ENCODE measurements at regions not wholly inside any gene's neighbourhood (a gene's known extent, or its start where the extent isn't known, plus 50 kb on each side); places are given as distances from the start of the nearest gene placed in this dataset.

DNA sequence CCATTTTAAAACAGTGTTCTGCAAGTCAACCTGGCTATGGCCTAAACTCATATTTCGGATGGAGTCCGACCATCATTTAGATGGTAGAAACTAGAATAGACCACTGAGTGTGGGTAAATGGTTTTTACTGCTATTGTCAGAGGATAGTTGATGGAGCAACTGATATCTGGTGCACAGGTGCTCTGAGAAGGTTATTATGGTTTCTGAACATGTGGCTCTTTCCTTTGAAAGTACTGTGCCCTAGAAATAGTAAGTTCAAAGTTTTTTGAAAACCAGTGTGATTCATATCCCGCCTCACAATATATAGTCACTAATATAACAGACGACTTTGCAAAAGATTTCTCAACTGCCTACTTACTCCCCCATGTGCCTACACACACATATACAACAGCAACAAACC, 64.4 kb upstream of the BTG1 start:
- Histone ChIP-seq H3K36me3 (no peaks in the 10 kb centered on the region), H3K27ac (no peak overlapping the region), H3K4me1 (replicated peaks) (no peaks in the 10 kb centered on the region), H3K9me3 (no peaks in the 10 kb centered on the region), H3K4me3 (no peak overlapping the region), H3K27me3 (replicated peaks; ENCODE audit: insufficient read depth) (no peaks in the 10 kb centered on the region)
- TF ChIP-seq POLR2AphosphoS5 (IDR thresholded peaks at IDR 0.05) (no peak), POLR2A (IDR thresholded peaks at IDR 0.05) (no peak)
- TF ChIP-seq, protein P1, sequence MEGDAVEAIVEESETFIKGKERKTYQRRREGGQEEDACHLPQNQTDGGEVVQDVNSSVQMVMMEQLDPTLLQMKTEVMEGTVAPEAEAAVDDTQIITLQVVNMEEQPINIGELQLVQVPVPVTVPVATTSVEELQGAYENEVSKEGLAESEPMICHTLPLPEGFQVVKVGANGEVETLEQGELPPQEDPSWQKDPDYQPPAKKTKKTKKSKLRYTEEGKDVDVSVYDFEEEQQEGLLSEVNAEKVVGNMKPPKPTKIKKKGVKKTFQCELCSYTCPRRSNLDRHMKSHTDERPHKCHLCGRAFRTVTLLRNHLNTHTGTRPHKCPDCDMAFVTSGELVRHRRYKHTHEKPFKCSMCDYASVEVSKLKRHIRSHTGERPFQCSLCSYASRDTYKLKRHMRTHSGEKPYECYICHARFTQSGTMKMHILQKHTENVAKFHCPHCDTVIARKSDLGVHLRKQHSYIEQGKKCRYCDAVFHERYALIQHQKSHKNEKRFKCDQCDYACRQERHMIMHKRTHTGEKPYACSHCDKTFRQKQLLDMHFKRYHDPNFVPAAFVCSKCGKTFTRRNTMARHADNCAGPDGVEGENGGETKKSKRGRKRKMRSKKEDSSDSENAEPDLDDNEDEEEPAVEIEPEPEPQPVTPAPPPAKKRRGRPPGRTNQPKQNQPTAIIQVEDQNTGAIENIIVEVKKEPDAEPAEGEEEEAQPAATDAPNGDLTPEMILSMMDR (IDR thresholded peaks at IDR 0.05): no peak
- no peak for DNase-seq (ENCODE audit: low spot score)
- intact Hi-C loops (cut with DNase I): no loop called here
- WGBS: 98% methylated on average over 4 of the region's 4 CpGs

DNA sequence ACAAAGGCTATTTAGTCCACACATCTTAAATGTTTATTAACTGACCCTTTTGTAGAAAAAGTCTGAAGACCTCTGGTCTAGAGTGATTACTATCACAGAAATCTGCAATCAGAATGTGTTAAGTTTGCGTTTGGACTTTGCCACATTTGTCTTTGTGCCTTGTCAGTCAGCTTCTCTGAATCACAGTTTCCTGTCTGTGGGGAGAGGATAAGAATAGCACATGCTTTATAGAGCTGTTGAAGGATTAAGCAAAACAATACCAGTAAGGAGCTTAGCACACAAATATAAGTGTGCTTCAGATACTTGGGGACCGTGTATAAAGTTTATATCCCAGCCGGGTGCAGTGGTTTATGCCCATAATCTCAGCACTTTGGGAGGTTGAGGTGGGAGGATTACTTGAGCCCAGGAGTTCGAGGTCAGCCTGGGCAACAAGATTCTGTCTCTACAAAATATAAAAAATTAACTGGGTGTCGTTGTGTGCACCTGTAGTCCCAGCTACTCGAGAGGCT, 63.0 kb upstream of the BTG1 start:
- 53% methylated on average over 6 of the region's 6 CpGs for WGBS
- DNase-seq (ENCODE audit: low spot score): no peak
- intact Hi-C loops (cut with DNase I): no loop called here
- TF ChIP-seq POLR2AphosphoS5 (IDR thresholded peaks at IDR 0.05) (no peak), POLR2A (IDR thresholded peaks at IDR 0.05) (no peak)
- TF ChIP-seq, protein P1 (IDR thresholded peaks at IDR 0.05): no peak
- H3K27ac ChIP-seq: no peak overlapping the region
- no peaks in the 10 kb centered on the region for H3K27me3 ChIP-seq (replicated peaks; ENCODE audit: insufficient read depth)
- H3K4me1 ChIP-seq (replicated peaks): no peaks in the 10 kb centered on the region
- no peak overlapping the region for H3K4me3 ChIP-seq
- H3K9me3 ChIP-seq: no peaks in the 10 kb centered on the region
- H3K36me3 ChIP-seq: no peaks in the 10 kb centered on the region

DNA sequence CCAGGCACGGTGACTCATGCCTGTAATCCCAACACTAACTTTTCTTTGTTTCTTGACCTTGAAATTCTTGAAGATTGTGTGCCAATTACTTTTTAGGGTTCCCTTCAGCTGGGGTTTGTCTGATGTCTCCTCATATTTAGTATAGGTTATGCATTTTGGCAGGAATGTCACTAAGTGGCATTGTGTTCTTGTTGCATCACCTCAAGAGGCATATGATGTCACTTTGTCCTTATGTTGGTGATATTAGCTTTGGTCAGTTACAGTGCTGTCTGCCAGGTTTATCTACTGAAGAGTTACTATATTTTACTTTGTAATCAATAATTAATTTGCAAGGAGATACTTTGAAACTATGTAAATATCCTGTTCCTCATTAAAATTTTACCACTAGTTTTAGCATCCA, 61.0 kb upstream of the BTG1 start:
- intact Hi-C loops (cut with DNase I): no loop called here
- no peak overlapping the region for H3K4me3 ChIP-seq
- H3K4me1 ChIP-seq (replicated peaks): no peaks in the 10 kb centered on the region
- H3K27ac ChIP-seq: no peak overlapping the region
- H3K27me3 ChIP-seq (replicated peaks; ENCODE audit: insufficient read depth): no peaks in the 10 kb centered on the region
- DNase-seq (ENCODE audit: low spot score): no peak
- 97% methylated on average over 1 of the region's 1 CpG for WGBS
- no peaks in the 10 kb centered on the region for H3K36me3 ChIP-seq
- no peak for TF ChIP-seq POLR2AphosphoS5 (IDR thresholded peaks at IDR 0.05)
- no peaks in the 10 kb centered on the region for H3K9me3 ChIP-seq

DNA sequence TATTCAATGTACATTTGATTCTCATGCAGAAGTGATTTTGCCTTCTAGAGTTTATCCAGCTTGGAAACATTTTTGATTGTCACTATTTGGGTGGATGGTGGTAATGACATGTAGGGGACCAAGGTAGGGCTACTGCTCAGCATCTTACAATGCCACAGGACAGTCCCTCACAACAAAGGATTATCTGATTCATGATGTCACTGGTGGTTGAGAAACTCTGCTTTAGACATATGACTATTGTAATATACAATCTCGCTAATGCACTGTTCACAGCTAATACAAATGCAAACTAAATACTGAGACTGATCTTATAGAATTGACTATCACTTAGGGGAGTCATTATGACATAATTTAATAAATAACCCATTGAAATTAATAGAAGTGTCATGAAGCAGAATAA, 60.4 kb upstream of the BTG1 start:
- WGBS: 94% methylated on average over 1 of the region's 1 CpG
- intact Hi-C loops (cut with DNase I): no loop called here
- no peaks in the 10 kb centered on the region for H3K4me1 ChIP-seq (replicated peaks)

DNA sequence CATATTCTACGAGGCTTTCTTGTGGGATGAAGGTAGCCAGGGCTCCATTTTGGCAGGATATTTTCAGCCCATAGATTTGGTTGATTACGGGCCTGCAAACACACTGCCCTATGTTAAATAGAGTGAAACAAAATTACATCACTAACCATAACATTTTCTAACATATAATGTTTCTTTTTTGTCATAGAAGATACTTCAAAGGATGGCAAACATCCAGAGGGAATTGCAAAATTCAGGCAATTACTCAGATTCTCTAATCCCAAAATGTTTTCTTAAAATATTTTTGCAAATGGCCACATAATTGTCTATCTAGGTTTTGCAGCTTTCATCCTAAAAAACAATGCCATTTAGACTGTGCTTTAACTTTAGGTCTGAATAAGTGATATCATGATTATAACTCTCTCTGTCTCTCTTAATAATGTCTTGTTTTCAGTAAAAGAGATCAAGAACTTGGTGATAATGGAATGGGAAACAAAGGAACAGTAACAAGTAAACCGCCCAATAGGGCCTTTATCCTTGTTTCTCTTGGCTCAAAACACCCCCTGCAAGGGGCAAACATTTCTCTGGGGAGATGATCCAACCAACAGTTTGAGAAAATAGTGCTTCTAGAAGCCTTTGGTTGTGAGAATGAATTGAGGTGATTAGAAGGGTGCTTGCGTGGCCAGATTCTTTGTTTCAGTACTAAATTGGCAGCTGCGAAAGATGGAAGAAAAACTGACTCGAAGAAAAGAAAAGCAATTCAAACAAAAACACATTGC, 54.4 kb upstream of the BTG1 start:
- no peak overlapping the region for H3K4me3 ChIP-seq
- WGBS: 92% methylated on average over 6 of the region's 6 CpGs
- no peak overlapping the region for H3K27ac ChIP-seq
- intact Hi-C loops (cut with DNase I): no loop called here
- no peak for TF ChIP-seq POLR2AphosphoS5 (IDR thresholded peaks at IDR 0.05)
- no peaks in the 10 kb centered on the region for H3K27me3 ChIP-seq (replicated peaks; ENCODE audit: insufficient read depth)
- no peaks in the 10 kb centered on the region for H3K4me1 ChIP-seq (replicated peaks)
- DNase-seq (ENCODE audit: low spot score): no peak
- no peaks in the 10 kb centered on the region for H3K9me3 ChIP-seq
- no peaks in the 10 kb centered on the region for H3K36me3 ChIP-seq

More for the DNA sequence above, 60.4 kb upstream of the BTG1 start:
- TF ChIP-seq, protein P1 (IDR thresholded peaks at IDR 0.05): no peak
- no peak for TF ChIP-seq POLR2AphosphoS5 (IDR thresholded peaks at IDR 0.05)
- no peak for TF ChIP-seq POLR2A (IDR thresholded peaks at IDR 0.05)
- no peaks in the 10 kb centered on the region for H3K9me3 ChIP-seq
- DNase-seq (ENCODE audit: low spot score): no peak
- H3K27ac ChIP-seq: no peak overlapping the region
- no peak overlapping the region for H3K4me3 ChIP-seq
- H3K36me3 ChIP-seq: no peaks in the 10 kb centered on the region
- no peaks in the 10 kb centered on the region for H3K27me3 ChIP-seq (replicated peaks; ENCODE audit: insufficient read depth)

DNA sequence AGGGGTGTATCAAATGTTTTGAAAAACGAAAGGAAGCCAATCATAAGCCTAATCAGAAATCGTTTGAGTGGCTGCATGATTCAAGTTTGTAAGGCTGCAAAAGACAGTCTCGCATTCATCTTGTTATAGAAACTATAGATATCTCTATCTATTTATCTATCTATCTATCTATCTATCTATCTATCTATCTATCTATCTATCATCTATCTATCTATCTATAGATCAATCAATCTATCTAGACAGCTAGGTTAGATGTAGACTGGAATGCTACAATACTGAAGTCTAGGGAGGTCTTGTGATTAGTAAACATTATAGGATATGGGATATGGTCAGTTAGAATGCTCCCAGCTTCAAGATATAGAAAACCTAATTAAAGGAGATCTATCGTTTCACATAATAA, 52.2 kb upstream of the BTG1 start:
- Histone ChIP-seq H3K9me3 (no peaks in the 10 kb centered on the region), H3K27ac (no peak overlapping the region), H3K4me3 (no peak overlapping the region), H3K4me1 (replicated peaks) (no peaks in the 10 kb centered on the region), H3K27me3 (replicated peaks; ENCODE audit: insufficient read depth) (no peaks in the 10 kb centered on the region), H3K36me3 (no peaks in the 10 kb centered on the region)
- DNase-seq (ENCODE audit: low spot score): no peak
- no peak for TF ChIP-seq POLR2AphosphoS5 (IDR thresholded peaks at IDR 0.05)
- no peak for TF ChIP-seq POLR2A (IDR thresholded peaks at IDR 0.05)
- TF ChIP-seq, protein P1 (IDR thresholded peaks at IDR 0.05): no peak
- intact Hi-C loops (cut with DNase I): no loop called here
- WGBS: 93% methylated on average over 4 of the region's 4 CpGs
